Fibroblast of gingiva (primary cell): ENCODE measurements at regions not wholly inside any gene's neighbourhood (a gene's known extent, or its start where the extent isn't known, plus 50 kb on each side); places are given as distances from the start of the nearest gene placed in this dataset.
"Not testable (repeated sequence)": the region's sequence is repeated elsewhere in the genome, so short reads cannot be mapped to it uniquely, and the experiment has no call there.

Experiments
- DNase-seq: peaks from one replicate; pipeline ENCODE4 v3.0.0-alpha.2; 2011; ENCODE audit warnings: low read depth

DNA sequence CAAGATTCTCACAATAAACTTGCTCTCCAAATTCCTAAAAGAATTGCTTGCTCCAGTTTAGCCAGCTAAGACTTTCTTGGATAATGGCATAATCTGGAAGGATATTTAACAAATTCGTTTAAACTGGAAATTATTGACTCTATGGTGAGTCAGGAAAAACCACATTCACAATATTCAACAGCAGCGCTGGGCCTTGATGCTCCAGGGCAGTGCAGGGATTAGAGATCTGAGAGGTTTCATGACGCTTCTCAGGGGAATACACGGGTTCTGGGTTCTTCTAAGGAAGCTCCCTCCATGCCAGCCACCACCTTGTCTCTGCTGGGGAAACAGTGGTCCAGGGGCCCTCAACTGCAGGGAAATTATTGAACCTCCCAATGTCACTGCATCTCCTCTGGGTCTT lies 123.3 kb upstream of the FAM20C start:
- not testable (repeated sequence) for DNase-seq

DNA sequence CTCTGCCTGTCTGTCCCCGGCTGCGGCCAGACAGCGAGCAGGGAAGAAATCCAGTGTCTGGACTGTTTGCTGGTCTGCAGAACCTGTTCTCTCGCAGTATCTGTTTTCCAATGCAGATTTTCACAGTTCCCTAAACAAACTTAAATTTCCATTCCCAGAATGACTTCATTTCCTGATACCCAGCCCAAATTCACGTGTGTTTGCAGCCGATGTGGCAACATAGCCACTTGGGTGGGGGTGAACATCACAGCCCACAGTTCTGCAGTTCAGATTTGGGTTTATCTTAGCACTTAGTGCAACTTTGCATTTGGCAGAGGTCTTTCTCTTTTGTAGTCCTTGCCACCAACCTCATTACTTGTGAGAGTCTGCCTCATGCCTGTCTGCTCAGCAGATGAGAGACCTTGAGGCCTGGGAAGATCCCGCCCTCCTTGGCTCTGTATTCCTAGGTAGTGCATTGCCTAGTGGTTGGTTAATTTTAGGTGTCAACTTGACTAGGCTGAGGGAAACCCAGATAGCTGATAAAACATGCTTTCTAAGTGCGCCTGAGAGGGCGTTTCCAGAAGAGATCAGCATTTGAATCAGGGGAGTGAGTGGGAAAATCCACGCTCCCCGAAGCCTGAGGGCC lies 122.8 kb upstream of the FAM20C start:
- not testable (repeated sequence) for DNase-seq

DNA sequence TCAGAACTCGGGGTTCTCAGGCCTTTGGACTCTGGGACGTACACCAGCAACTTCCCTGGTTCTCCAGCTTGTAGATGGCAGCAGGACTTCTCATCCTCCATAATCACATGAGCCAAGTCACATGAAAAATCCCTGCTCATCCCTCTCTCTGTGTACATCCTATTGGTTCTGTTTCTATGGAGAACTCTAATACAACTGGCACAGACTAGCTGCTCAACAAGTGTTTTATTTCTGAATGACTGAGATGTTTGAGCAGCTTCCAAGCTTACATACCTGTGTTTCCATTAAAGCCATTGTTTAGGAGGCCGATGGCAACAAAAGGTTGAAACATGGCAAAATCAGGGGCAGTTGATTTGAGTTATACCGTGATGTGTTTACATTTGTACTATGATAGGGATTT lies 122.2 kb upstream of the FAM20C start:
- not testable (repeated sequence) for DNase-seq

GRCh38 chr7:70989-71388 lies 121.4 kb upstream of the FAM20C start:
- peak; percentile 70 for DNase-seq

DNA sequence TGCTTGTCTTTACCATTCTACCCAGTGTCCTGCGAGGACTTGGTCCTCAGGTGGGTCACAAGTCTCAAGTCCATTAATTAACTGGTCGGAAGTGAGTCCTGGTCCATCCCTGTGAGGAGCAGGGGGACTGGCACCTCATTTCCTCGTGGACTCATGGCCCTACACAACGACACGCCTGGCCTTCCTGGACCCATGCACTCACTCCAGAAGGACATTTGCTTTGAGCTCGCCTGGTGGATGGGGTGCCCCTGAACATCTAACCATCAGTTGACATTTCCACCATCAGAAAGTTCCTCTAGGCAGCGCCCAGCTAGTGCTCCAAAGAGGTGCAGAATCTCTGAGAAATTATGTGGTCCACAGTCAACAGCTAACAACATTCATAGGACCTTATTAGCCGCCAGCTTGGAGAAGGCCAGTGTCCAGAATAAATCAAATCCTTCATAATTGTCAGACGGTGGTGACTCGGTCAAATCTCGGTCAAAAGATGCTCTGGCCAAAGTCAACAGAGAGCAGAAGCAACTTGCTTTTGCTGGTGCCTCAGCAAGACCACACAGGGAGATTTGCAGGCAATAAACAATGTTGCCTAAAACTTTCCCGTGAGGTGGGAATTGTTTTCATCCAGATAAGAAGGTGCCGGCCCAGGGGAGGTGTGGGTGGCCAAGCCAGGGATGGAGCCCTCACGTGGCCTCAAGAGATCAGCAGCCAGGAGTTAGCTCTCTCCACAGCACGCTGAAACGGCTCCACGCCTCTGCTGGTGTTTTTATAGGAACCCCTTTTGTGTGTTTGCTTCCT lies 119.9 kb upstream of the FAM20C start:
- DNase-seq: not testable (repeated sequence)

DNA sequence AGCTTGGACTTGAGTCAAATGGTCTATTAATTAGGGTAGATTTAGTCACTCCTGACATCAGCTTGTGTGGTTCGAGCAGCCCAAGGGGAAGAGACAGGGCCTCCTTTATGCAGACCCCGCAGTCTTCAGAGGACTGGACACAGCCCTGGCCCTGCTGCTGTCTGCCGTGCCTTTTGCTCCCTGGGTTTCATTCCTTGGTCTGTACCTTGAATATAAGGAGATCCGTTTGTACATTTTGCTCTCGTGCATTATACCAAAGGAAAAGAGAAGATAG lies 119.4 kb upstream of the FAM20C start:
- DNase-seq: not testable (repeated sequence)

DNA sequence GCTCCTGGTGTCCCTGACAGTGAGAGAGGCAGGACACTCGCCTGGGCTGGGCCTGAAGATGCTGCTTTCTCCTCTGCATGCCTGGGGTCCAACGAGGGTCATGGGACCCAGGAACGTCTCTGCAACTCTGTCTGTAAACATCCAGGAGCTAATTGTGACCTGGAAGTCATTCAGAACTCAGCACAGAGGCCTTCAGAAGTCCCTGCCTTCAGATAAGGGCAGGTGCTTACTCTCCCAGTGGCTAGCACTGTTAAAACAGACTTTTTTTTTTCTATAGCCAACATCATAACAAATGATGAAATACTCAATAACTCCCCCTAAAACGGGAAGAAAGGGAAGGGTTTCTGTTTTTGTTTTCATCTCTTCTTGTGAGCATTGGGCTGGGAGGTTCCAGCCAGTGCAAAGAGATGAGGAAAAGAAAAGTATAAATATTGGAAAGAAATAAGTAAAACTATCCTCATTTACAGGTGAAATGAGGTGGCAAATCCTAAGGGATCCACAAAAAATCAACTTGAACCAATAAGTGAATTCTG lies 118.3 kb upstream of the FAM20C start:
- DNase-seq: not testable (repeated sequence)

- not testable (repeated sequence) for DNase-seq
Observed at GRCh38 chr7:75511-75910, 116.9 kb upstream of the FAM20C start.

DNA sequence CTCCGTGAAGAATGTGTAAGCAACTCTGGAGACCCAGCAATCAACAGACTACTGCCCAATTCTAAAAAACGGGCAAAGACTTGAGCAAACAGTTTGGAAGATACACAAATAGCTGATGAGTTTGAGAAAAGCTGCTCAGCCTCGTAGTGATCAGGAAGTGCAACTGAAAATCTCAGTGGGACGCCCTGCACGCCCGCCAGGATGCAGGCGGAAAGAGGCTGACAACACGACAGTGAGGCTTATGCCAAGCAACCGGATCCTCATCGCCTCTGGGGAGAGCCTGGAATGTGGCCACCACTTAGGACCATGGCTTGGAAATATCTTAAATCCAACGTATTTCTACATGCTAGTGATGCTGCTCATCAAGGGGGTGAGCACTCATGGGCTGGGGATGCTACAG lies 116.2 kb upstream of the FAM20C start:
- not testable (repeated sequence) for DNase-seq

GRCh38 chr7:76829-77395 lies 115.5 kb upstream of the FAM20C start:
- not testable (repeated sequence) for DNase-seq

DNA sequence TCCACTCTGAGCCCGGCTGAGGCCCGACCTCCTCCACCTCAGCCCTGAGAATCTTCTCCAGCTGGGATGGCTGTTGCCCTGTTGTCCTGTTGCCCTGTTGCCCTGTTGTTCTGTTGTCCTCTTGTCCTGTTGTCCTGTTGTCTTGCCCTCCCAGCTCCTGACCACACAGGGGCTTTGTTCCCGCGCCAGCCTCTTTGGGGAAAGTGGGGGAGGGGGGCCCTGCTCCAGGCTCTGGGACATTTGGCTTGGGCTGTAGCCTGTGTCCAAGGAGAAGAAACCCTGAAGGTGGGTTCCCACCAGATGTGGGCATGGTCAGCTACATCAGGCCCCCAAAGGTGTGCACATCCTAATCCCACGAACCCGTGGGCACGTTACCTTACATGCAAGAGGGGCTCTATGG lies 113.5 kb upstream of the FAM20C start:
- not testable (repeated sequence) for DNase-seq

DNA sequence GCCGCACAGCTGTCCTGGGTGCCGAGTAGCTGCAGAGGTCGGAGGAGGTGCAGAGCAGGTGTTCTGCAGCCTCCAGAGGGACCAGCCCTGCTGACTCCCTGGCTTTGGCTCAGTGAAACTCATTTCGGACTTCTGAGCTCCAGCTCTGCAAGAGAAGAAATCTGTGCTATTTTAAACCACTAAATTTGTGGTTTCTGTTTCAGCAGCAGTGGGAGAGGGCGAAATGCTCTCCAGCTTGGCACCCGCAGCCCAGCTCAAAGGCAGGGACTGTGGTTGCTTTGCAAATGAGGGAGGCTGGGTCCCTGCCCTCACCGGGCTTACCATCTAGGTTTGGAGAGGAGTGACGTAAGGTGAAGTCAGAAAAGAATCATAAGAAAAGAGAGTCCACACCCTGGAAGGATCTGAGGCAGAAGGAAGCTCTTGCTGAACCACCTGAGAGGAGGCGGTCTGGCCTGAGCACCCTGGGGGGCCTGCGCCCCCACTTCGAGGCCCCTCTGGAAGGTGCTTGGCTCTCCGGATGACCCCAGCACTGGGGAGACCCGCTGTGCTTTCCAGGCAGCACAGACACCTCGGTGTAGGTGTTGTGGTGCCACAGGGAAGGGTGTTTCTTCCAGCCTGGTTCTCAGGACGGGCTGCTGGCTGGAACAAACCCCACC lies 112.8 kb upstream of the FAM20C start:
- DNase-seq: not testable (repeated sequence)

DNA sequence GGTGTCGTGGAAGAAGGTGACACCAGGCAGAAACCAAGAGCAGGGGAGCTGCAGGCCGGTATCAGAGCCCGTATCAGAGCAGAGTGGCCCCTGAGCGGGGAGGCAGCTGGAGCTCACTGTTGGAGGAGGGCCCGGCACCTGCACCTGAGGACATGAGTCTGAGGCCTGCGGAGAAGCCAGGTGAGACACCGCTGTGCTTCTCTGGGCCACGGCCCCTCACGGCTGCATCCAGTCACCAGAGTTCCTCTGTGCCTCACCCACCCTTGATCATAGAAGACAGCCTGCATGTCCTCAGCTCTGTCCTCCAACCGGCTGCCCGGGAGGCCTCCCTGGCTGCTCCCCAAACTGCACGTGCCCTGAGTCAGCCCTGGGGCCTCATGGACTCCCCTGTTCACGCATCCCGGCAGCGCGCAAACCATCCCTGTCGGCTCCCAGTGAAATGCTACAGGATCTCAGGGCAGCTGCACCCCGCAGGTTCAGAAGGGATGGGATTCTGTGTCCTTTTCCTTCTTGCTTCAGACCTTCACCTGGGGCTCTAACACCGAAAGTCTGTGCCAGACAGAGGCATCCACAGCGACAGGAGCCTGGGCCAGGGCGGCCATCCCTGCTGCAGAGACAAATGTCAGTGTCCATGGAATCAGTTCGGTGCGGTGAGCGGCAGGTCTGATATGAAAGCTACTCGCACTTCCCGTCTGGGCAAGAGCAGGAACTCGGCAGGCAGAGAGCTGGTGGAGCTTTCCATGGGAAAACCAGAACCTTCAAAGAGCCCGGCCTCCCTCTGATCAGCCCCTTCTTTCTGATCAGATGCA lies 111.9 kb upstream of the FAM20C start:
- DNase-seq: no peak

DNA sequence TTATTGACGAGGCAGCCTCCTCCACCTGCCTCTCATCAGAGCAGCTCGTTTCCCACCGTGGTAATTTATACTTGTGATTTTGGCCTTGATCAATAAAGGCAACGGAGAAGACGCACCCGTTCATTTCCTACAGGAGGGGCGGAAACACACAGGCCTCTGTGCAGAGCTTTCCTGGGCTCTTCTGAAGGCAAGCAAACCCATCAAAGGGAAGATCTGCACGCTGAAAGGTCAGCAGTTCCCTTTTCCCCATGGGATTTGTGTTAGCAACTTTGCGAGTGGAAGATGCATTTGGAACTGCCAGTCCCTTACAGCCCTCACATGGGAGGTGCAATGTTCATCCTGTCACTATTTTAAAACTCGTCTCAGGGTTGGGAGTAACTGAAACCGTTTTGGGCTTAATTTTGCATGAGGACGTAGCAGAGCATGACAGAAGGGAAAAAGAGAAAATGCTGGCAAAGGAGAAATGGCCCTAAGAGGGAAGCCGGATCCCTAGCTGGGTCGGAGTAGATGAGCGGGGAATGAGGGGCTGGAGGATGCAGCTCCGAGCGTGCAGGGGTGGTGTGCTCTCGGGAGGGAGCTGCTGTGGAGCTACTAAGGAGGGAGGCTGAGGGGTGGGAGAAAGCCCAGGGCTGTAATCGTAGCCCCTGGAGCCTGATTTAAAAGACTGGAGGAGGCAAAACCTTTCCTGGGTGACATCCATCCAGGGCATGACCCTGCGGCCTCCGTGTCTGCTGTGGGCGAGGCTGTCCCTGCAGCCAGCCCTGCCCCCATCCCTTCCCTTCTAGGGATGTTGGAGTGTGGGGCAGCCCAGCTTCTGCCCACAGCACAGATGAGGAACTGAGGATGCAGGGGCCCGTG lies 111.1 kb upstream of the FAM20C start:
- no peak for DNase-seq

DNA sequence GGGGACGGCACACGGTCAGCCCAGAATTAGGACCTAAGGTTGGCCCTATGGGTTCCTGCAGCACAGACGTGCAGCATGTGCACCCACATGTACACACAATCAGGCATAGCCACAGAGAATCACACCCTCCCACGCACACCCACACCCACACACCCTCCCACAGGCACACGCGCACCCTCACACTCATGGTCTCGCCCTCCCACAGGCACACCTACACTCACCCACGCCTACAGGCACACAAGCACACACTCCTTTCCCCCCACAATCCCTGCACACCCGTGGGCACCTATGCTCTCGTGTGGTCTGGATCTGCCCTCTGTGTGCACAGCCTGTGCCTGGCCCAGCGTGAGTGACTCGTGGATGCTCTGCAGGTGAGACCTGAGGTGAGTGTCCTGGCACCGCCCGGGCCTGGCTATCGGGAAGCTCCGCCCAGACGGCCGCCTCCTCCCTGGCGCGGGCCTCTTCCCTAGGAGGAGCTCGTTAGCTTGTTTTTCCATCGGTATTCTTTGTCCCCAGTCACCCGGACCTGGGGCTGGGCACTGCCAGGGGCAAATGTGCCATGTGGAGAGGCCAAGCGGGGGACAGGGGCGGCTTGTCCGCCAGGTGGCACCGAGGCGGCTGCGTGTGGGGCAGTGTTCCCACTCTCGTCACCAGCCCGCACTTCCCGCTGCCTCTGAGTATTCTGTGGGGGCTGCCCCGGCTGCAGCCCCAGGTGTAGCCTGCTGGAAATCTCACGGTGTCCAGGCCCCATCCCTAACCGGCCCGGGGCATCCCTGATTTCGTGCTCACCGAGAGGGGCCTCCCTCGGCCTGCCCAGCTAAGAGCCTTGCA lies 110.2 kb upstream of the FAM20C start:
- DNase-seq: no peak

GRCh38 chr7:82757-83155 lies 109.6 kb upstream of the FAM20C start:
- DNase-seq: no peak

DNA sequence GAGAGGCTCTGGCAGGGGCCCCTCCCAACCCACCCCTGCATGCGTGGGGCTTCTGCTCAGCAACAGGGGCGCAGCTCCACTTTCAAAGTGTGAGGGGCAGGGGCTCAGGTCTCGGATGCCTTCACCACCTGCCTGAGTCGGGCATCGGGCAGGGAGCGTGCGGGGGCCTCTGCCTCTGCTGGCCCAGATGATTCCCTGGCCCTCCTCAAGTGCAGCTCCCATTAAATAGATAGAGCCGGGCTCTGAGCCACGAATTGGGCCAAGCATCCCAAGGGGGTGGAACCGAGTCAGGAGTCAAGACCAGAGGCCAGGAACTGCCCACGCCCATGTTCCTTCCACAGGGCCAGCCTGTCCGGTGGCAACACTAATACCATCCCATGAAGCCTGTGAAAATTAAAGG lies 108.9 kb upstream of the FAM20C start:
- no peak for DNase-seq

GRCh38 chr7:83861-84632 lies 108.3 kb upstream of the FAM20C start:
- no peak for DNase-seq

DNA sequence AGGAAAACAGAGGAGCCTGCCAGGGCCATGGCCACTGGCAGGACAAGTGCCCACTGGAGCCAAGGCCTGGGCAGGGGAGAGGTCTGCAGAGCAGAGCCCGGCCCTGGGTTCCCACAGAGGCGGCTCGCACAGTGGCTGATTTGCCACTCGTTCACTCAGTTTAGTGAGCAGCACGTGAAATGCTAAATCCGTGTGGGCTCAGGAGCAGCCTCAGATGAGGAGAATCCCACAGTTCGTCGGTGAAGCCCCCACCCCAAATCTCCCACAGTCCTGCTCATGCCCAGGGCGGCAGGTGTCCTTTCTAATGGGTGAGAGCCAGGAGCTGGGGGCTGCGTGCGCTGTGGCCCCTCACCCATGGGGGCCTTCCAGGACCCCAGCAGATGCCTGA lies 107.7 kb upstream of the FAM20C start:
- no peak for DNase-seq
